Skeletal muscle tissue (tissue), 3 donors: ENCODE measurements at regions not wholly inside any gene's neighbourhood (a gene's known extent, or its start where the extent isn't known, plus 50 kb on each side); places are given as distances from the start of the nearest gene placed in this dataset.

Source experiments
- H3K27ac ChIP-seq: one replicate; pipeline ENCODE4 v1.7.0; 2013; ENCODE audit warnings: mild to moderate bottlenecking, low read depth, low read length, inconsistent platforms
- H3K27me3 ChIP-seq, 3 donors: one replicate each; pipeline ENCODE4 v1.7.0; 2013; ENCODE audit warnings: low read length in 3 of 3; ENCODE audit not compliant: control insufficient read depth in 3 of 3, insufficient read depth in 3 of 3
- H3K36me3 ChIP-seq, 3 donors: one replicate each; pipeline ENCODE4 v1.7.0; 2013; ENCODE audit warnings: low read length in 3 of 3; ENCODE audit not compliant: control insufficient read depth in 3 of 3, insufficient read depth in 3 of 3
- H3K4me1 ChIP-seq, 3 donors: one replicate each; pipeline ENCODE4 v1.7.0; 2013; ENCODE audit warnings: low read length in 3 of 3, mild to moderate bottlenecking in 3 of 3; ENCODE audit not compliant: control insufficient read depth in 3 of 3, insufficient read depth in 3 of 3
- H3K4me3 ChIP-seq, 3 donors: one replicate each; pipeline ENCODE4 v1.7.0; 2013; ENCODE audit warnings: low read length in 3 of 3
- H3K9ac ChIP-seq, 3 donors: one replicate each; pipeline ENCODE4 v1.7.0; 2013; ENCODE audit warnings: low read length in 3 of 3, mild to moderate bottlenecking in 3 of 3, moderate library complexity in 2 of 3, low read depth in 1 of 3
- H3K9me3 ChIP-seq, 3 donors: one replicate each; pipeline ENCODE4 v1.7.0; 2013; ENCODE audit warnings: low read length in 3 of 3; ENCODE audit not compliant: control insufficient read depth in 3 of 3
- donor health status: Osteomylitis.

GRCh38 chr6:137792160-137793033 is 74.7 kb upstream of the TNFAIP3 start:
- Histone ChIP-seq H3K27ac (no peak overlapping the region), H3K9ac (no peak overlapping the region), H3K4me1 (peaks cover 4 to 11% (median 7%) of the 10 kb centered on the region in 3 donors), H3K4me3 (no peak overlapping the region), H3K27me3 (no peaks in the 10 kb centered on the region), H3K36me3 (no peaks in the 10 kb centered on the region), H3K9me3 (no peaks in the 10 kb centered on the region)

GRCh38 chr6:137793805-137794515 is 73.1 kb upstream of the TNFAIP3 start:
- Histone ChIP-seq H3K27ac (no peak overlapping the region), H3K4me3 (no peak overlapping the region), H3K4me1 (peaks cover 4 to 11% (median 7%) of the 10 kb centered on the region in 3 donors), H3K9ac (no peak overlapping the region), H3K27me3 (no peaks in the 10 kb centered on the region), H3K9me3 (no peaks in the 10 kb centered on the region), H3K36me3 (no peaks in the 10 kb centered on the region)

GRCh38 chr6:137794516-137795201 is 72.4 kb upstream of the TNFAIP3 start:
- Histone ChIP-seq H3K36me3 (no peaks in the 10 kb centered on the region), H3K4me3 (no peak overlapping the region), H3K27me3 (no peaks in the 10 kb centered on the region), H3K9ac (no peak overlapping the region), H3K27ac (no peak overlapping the region), H3K4me1 (peaks cover 4 to 11% (median 7%) of the 10 kb centered on the region in 3 donors), H3K9me3 (no peaks in the 10 kb centered on the region)

- Histone ChIP-seq H3K27ac (no peak overlapping the region), H3K36me3 (no peaks in the 10 kb centered on the region), H3K9me3 (no peaks in the 10 kb centered on the region), H3K4me3 (no peak overlapping the region), H3K27me3 (no peaks in the 10 kb centered on the region), H3K9ac (no peak overlapping the region), H3K4me1 (peaks cover 4 to 9% (median 7%) of the 10 kb centered on the region in 3 donors)
Measured at GRCh38 chr6:137795501-137795900, 71.6 kb upstream of the TNFAIP3 start.

GRCh38 chr6:137798261-137798660 is 68.8 kb upstream of the TNFAIP3 start:
- Histone ChIP-seq H3K27ac (no peak overlapping the region), H3K9me3 (no peaks in the 10 kb centered on the region), H3K4me1 (no peaks in the 10 kb centered on the region), H3K4me3 (no peak overlapping the region), H3K36me3 (no peaks in the 10 kb centered on the region), H3K9ac (no peak overlapping the region), H3K27me3 (no peaks in the 10 kb centered on the region)

GRCh38 chr6:137798846-137799245 is 68.2 kb upstream of the TNFAIP3 start:
- no peaks in the 10 kb centered on the region for H3K4me1 ChIP-seq
- H3K9me3 ChIP-seq: no peaks in the 10 kb centered on the region
- H3K9ac ChIP-seq: no peak overlapping the region
- H3K4me3 ChIP-seq: no peak overlapping the region
- H3K27ac ChIP-seq: no peak overlapping the region
- H3K36me3 ChIP-seq: no peaks in the 10 kb centered on the region
- no peaks in the 10 kb centered on the region for H3K27me3 ChIP-seq

- no peaks in the 10 kb centered on the region for H3K9me3 ChIP-seq
- no peaks in the 10 kb centered on the region for H3K27me3 ChIP-seq
- H3K9ac ChIP-seq: no peak overlapping the region
- H3K27ac ChIP-seq: no peak overlapping the region
- H3K4me1 ChIP-seq: no peaks in the 10 kb centered on the region
- no peaks in the 10 kb centered on the region for H3K36me3 ChIP-seq
- H3K4me3 ChIP-seq: no peak overlapping the region
Measured at GRCh38 chr6:137799950-137800568, 67.0 kb upstream of the TNFAIP3 start.

GRCh38 chr6:137800762-137801161 is 66.3 kb upstream of the TNFAIP3 start:
- no peaks in the 10 kb centered on the region for H3K27me3 ChIP-seq
- H3K4me1 ChIP-seq: no peaks in the 10 kb centered on the region
- H3K9ac ChIP-seq: no peak overlapping the region
- H3K9me3 ChIP-seq: no peaks in the 10 kb centered on the region
- H3K4me3 ChIP-seq: no peak overlapping the region
- H3K27ac ChIP-seq: no peak overlapping the region
- no peaks in the 10 kb centered on the region for H3K36me3 ChIP-seq

- H3K27ac ChIP-seq: no peak overlapping the region
- H3K4me1 ChIP-seq: no peaks in the 10 kb centered on the region
Measured at GRCh38 chr6:137801352-137802114, 65.5 kb upstream of the TNFAIP3 start.

More at GRCh38 chr6:137801352-137802114, 65.5 kb upstream of the TNFAIP3 start:
- Histone ChIP-seq H3K36me3 (no peaks in the 10 kb centered on the region), H3K4me3 (no peak overlapping the region), H3K9ac (no peak overlapping the region), H3K27me3 (no peaks in the 10 kb centered on the region), H3K9me3 (no peaks in the 10 kb centered on the region)
